Erythroblast (primary cell): ENCODE measurements at regions not wholly inside any gene's neighbourhood (a gene's known extent, or its start where the extent isn't known, plus 50 kb on each side); places are given as distances from the start of the nearest gene placed in this dataset.

Source experiments
- DNase-seq, 2 experiments: peaks; one replicate each; lab custom pipeline; 2025; lab: John Stamatoyannopoulos, UW
- GATA1 ChIP-seq: IDR thresholded peaks from 2 replicates; pipeline ENCODE4 v1.6.1; 2011; ENCODE audit warnings: low read depth, mild to moderate bottlenecking, control low read depth, low read length, moderate library complexity
- POLR2A ChIP-seq: IDR thresholded peaks from 2 replicates; pipeline ENCODE4 v1.6.1; 2011; ENCODE audit warnings: mild to moderate bottlenecking, low read length

- TF ChIP-seq POLR2A (no peak), GATA1 (no peak)
- no peak for DNase-seq
Observed at GRCh38 chr17:69735285-69735684, 320.8 kb downstream of the MAP2K6 start.

DNA sequence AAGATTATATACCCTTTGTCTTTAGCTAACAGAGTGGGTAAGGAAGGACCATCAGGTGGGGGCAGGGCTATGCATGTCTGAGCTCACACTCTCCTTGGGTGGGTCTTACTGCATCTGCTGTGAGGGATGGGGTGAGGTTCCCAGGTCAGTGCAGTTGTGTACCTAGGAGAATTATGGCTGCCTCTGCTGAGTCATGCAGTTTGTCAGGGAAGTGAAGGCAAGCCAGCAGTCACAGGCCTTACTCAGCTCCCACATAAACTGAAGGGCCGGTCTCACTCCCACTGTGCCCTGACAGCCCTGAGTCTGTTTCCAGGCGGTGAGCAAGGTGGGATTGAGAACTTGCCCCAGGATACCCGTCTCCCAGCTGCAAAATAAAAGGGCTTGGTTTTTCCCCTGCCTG lies 328.6 kb downstream of the MAP2K6 start:
- DNase-seq: no peak
- TF ChIP-seq POLR2A (no peak), GATA1 (no peak)

DNA sequence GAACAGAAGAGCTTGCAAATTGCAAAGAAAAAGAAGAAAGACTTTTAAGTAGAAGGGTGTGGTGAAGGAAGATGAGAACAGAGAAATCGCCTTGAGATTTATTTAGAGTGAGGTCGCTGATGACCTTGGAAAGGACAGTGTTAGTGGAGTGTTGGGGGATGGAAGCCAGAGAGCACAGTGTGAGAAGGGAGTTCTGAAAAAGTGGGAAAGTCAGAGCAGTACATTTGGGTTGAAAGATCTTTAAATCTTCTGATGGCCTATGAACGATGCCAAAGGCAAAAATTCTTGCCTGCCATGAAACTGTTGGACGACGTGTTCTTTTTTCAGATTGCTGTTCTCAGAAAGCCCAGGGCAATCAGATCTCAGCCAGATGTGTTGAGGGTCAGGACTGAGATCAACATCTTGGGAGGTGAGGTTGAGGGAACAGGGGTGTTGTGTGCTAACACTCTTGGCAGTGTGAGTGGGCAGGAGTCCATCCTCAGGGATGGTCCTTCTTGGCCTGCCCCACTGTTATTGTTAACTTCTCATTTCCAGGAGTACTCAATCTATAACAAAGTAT lies 330.1 kb downstream of the MAP2K6 start:
- DNase-seq: no peak

DNA sequence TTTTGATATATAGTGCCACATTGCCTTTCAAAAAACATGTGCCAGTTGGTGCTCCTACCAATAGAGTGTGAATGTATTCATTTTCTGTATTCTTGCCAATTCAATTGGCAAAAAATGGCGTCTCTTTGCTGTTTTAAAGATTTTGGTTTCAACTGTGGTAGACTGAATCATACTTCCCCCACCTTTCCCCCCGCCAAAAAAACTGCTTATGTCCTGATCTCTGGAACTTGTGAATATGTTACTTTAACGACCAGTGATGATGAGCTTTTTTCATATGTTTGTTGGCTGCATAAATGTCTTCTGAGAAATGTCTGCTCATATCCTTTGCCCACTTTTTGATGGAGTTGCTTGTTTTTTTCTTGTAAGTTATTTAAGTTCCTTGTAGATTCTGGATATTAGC lies 325.1 kb upstream of the KCNJ16 start:
- DNase-seq: no peak

More for the DNA sequence above, 330.1 kb downstream of the MAP2K6 start:
- TF ChIP-seq POLR2A (no peak), GATA1 (no peak)

GRCh38 chr17:69757688-69758430 lies 317.2 kb upstream of the KCNJ16 start:
- no peak for TF ChIP-seq GATA1
- DNase-seq: no peak

More for the DNA sequence above, 325.1 kb upstream of the KCNJ16 start:
- TF ChIP-seq GATA1: no peak
- TF ChIP-seq POLR2A: no peak

GRCh38 chr17:69760562-69760961 lies 314.5 kb upstream of the KCNJ16 start:
- no peak for DNase-seq
- TF ChIP-seq GATA1 (no peak), POLR2A (no peak)

GRCh38 chr17:69761011-69761410 lies 314.0 kb upstream of the KCNJ16 start:
- TF ChIP-seq POLR2A (no peak), GATA1 (no peak)

DNA sequence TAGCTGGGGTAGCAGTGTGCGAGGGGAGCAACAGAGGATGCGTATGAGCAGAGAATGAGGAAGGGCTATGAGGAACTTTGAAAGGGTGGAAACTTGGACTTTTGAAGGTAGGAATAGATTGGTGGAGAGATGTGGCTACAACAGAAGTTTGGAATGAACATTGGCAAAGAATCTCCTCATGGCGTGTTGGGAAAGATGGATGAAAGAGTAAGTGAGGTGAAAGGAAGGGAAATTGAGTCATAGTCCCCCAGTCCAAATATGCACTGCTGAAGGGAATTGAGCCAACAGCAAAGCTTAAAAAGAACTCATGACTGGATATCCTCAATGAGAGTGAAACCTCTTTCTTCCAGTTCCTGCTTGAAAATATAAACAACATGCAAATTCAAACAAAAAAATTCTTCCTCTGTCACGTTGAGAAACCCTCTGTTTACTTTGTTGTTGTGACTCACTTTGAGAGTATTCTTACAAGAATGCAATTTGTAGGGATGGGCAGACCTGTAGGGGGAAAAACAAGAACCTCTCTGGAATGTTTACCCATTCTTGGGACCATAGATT lies 313.2 kb upstream of the KCNJ16 start:
- DNase-seq: no peak

More at GRCh38 chr17:69761011-69761410, 314.0 kb upstream of the KCNJ16 start:
- DNase-seq: no peak

DNA sequence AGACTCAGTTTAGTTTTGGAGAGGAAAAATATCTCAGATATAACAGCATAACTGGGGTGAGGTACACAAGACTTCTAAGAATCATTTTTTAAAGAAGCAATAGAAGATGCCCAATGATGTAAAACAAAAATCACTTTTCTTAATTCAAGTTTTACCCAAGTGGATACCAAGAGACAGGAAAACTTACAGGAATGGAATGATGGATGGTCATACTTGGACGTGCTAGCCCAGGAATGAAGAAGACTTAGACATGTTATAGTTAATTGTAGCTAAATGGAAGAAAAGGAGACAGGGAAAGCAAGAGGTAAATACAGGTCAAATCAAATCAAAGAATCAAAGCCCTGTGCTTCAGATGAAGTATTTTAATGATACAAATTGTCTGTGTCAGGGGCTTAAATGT lies 312.7 kb upstream of the KCNJ16 start:
- no peak for DNase-seq
- no peak for TF ChIP-seq GATA1
- TF ChIP-seq POLR2A: no peak

More for the DNA sequence above, 313.2 kb upstream of the KCNJ16 start:
- TF ChIP-seq GATA1 (no peak), POLR2A (no peak)

DNA sequence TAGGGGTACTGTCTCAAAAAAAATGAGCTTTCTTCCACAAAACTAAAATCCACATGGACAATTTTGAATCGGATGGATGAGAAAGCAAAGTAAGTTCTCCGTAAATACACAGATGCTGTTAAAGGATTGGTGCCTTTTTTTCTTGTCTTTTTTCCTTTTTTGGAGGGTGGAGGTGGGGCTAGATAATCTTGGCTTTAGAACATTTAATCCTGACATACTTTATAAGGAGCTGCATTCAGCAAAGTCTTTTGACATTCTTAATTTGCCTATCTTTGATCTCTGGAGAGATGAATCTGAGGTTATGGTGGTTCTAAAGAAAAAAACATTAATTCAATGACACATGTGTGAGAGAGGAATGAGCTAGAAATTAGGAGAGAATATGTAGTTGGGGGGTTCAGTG lies 312.3 kb upstream of the KCNJ16 start:
- no peak for DNase-seq
- no peak for TF ChIP-seq GATA1
- no peak for TF ChIP-seq POLR2A

GRCh38 chr17:69763503-69763902 lies 311.5 kb upstream of the KCNJ16 start:
- TF ChIP-seq GATA1 (no peak), POLR2A (no peak)
- DNase-seq: no peak

- TF ChIP-seq POLR2A: no peak
- TF ChIP-seq GATA1: no peak
- no peak for DNase-seq
Observed at GRCh38 chr17:69764146-69764545, 310.9 kb upstream of the KCNJ16 start.

DNA sequence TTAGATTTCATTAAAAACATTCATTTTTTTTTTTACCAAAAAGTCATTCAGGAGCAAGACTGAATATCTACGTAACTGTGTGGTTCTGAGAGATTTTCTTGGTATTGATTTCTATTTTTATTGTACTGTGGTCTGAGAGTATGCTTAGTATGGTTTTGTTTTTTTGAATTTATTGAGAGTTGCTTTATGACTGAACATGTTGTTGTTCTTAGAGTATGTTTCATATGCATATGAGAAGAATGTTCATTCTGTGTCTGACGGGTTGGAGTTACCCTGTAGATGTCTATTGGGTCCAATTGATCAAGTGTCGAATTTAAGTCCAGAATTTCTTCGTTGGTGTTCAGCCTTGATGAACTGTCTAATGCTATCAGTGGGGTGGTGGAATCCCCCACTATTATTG lies 306.0 kb upstream of the KCNJ16 start:
- DNase-seq: no peak
- TF ChIP-seq POLR2A (no peak), GATA1 (no peak)

GRCh38 chr17:69773081-69773480 lies 301.9 kb upstream of the KCNJ16 start:
- TF ChIP-seq GATA1 (no peak), POLR2A (no peak)
- DNase-seq: no peak
